IMR-90 (cell line): ENCODE measurements at regions not wholly inside any gene's neighbourhood (a gene's known extent, or its start where the extent isn't known, plus 50 kb on each side); places are given as distances from the start of the nearest gene placed in this dataset.

ENCODE experiments used
- ATAC-seq: fragments of 200-7000 bp; cut with Tn5 transposase; 2 replicates; pipeline ENCODE4 v1.9.1; 2020; ENCODE audit warnings: low read depth, mild to moderate bottlenecking, moderate library complexity
- BruUV-seq: library from RNA; stranded (reverse); fragments of 400-500 nt; replicated peaks from 2 replicates; lab custom pipeline; 2021; lab: Mats Ljungman, UMichigan
- CTCF ChIA-PET: fragments of 300-600 bp; formaldehyde crosslinking; extraction: SDS; loops from one replicate; lab custom pipeline; 2021; ENCODE audit warnings: antibody characterized with exemption; lab: Yijun Ruan, JAX
- POLR2A ChIA-PET: fragments of 300-600 bp; sonication (Branson Sonifier 250); formaldehyde crosslinking; loops from one replicate; lab custom pipeline; 2022; ENCODE audit warnings: antibody characterized with exemption; ENCODE audit not compliant: unreplicated experiment; lab: Charles Lee
- DNase-seq: peaks from one replicate; pipeline ENCODE4 v3.0.0; 2013
- H2AFZ ChIP-seq: replicated peaks from 2 replicates; pipeline ENCODE3; 2013; ENCODE audit warnings: low read length, mild to moderate bottlenecking; ENCODE audit not compliant: poor library complexity
- H2AK5ac ChIP-seq: 2 replicates; pipeline ENCODE4 v1.6.1; 2013; ENCODE audit warnings: low read depth, low read length, inconsistent platforms
- H2AK9ac ChIP-seq: replicated peaks from 2 replicates; pipeline ENCODE3; 2013; ENCODE audit warnings: mild to moderate bottlenecking, low read depth, low read length, moderate library complexity; ENCODE audit not compliant: poor library complexity
- H2BK120ac ChIP-seq: 2 replicates; pipeline ENCODE4 v1.6.1; 2013; ENCODE audit warnings: low read depth, low read length, inconsistent platforms
- H2BK15ac ChIP-seq: 3 replicates; pipeline ENCODE4 v1.6.1; 2013; ENCODE audit warnings: low read depth, low read length, inconsistent platforms
- H2BK20ac ChIP-seq: 2 replicates; pipeline ENCODE4 v1.6.1; 2013; ENCODE audit warnings: low read depth, mild to moderate bottlenecking, inconsistent platforms, low read length, moderate library complexity
- H2BK5ac ChIP-seq: 2 replicates; pipeline ENCODE4 v1.6.1; 2013; ENCODE audit warnings: mild to moderate bottlenecking, low read depth, low read length, inconsistent platforms; ENCODE audit not compliant: poor library complexity, severe bottlenecking
- H3K14ac ChIP-seq: replicated peaks from 2 replicates; pipeline ENCODE4 v1.6.1; 2013; ENCODE audit warnings: low read depth, low read length, inconsistent platforms
- H3K18ac ChIP-seq: 2 replicates; pipeline ENCODE4 v1.6.1; 2013; ENCODE audit warnings: low read depth, low read length, control low read depth
- H3K23ac ChIP-seq: 2 replicates; pipeline ENCODE4 v1.6.1; 2013; ENCODE audit warnings: low read depth, low read length, inconsistent platforms
- H3K27ac ChIP-seq: 2 replicates; pipeline ENCODE4 v1.5.1; 2013; ENCODE audit warnings: mild to moderate bottlenecking, control low read depth, low read length; ENCODE audit not compliant: insufficient read depth
- H3K27me3 ChIP-seq: 2 replicates; pipeline ENCODE4 v1.6.1; 2013; ENCODE audit warnings: low read length; ENCODE audit not compliant: control insufficient read depth, insufficient read depth
- H3K36me3 ChIP-seq: 2 replicates; pipeline ENCODE4 v1.6.1; 2013; ENCODE audit warnings: low read length, mixed read lengths; ENCODE audit not compliant: control insufficient read depth, insufficient read depth
- H3K4ac ChIP-seq: 2 replicates; pipeline ENCODE4 v1.6.1; 2013; ENCODE audit warnings: low read depth, low read length, inconsistent platforms
- H3K4me1 ChIP-seq: 2 replicates; pipeline ENCODE4 v1.6.1; 2013; ENCODE audit warnings: low read length, mixed read lengths; ENCODE audit not compliant: control insufficient read depth, insufficient read depth
- H3K4me2 ChIP-seq: 2 replicates; pipeline ENCODE4 v1.6.1; 2013; ENCODE audit warnings: low read depth, mild to moderate bottlenecking, control low read depth, low read length, moderate library complexity
- H3K4me3 ChIP-seq: 2 replicates; pipeline ENCODE4 v1.5.1; 2013; ENCODE audit warnings: low read depth, mild to moderate bottlenecking, control low read depth, low read length, moderate library complexity; ENCODE audit not compliant: insufficient read depth
- H3K56ac ChIP-seq: 2 replicates; pipeline ENCODE4 v1.6.1; 2013; ENCODE audit warnings: low read length, inconsistent platforms; ENCODE audit not compliant: insufficient read depth; ENCODE audit errors: extremely low read depth
- H3K79me1 ChIP-seq, 2 experiments: 2 replicates each; pipeline ENCODE4 v1.6.1; 2013; ENCODE audit warnings: low read length in 2 of 2, inconsistent platforms in 1 of 2, low read depth in 1 of 2
- H3K9ac ChIP-seq: 2 replicates; pipeline ENCODE4 v1.6.1; 2013; ENCODE audit warnings: low read depth, low read length, control low read depth
- H3K9me1 ChIP-seq: 2 replicates; pipeline ENCODE4 v1.6.1; 2013; ENCODE audit warnings: low read length, inconsistent platforms; ENCODE audit not compliant: insufficient read depth
- H3K9me3 ChIP-seq: 2 replicates; pipeline ENCODE4 v1.6.1; 2013; ENCODE audit warnings: low read length; ENCODE audit not compliant: control insufficient read depth, insufficient read depth
- H4K20me1 ChIP-seq: 2 replicates; pipeline ENCODE4 v1.6.1; 2013; ENCODE audit warnings: low read length, inconsistent platforms; ENCODE audit not compliant: insufficient read depth
- H4K5ac ChIP-seq: 2 replicates; pipeline ENCODE4 v1.6.1; 2013; ENCODE audit warnings: mild to moderate bottlenecking, low read depth, low read length, control low read depth
- H4K8ac ChIP-seq, 2 experiments: 2 replicates each; pipeline ENCODE4 v1.6.1; 2013; ENCODE audit warnings: low read depth in 2 of 2, low read length in 2 of 2, control low read depth in 1 of 2, inconsistent platforms in 1 of 2
- H4K91ac ChIP-seq: 2 replicates; pipeline ENCODE4 v1.6.1; 2013; ENCODE audit warnings: low read depth, low read length, inconsistent platforms; ENCODE audit not compliant: insufficient read depth
- BHLHE40 ChIP-seq: fragments of 150-350 bp; IDR thresholded peaks from 2 replicates; pipeline ENCODE4 v1.6.1; 2016; ENCODE audit warnings: mild to moderate bottlenecking, low read depth, low read length
- CEBPB ChIP-seq: IDR thresholded peaks from 2 replicates; pipeline ENCODE4 v1.6.1; 2012; ENCODE audit warnings: low read depth, low read length, improper control_type of control experiment
- CHD1 ChIP-seq: IDR thresholded peaks from 2 replicates; pipeline ENCODE4 v1.6.1; 2012; ENCODE audit warnings: low read depth, low read length, improper control_type of control experiment
- FOS ChIP-seq: fragments of 150-350 bp; IDR thresholded peaks from 2 replicates; pipeline ENCODE4 v1.6.1; 2016; ENCODE audit warnings: low read depth, low read length
- MAFK ChIP-seq: IDR thresholded peaks from 2 replicates; pipeline ENCODE4 v1.6.1; 2012; ENCODE audit warnings: low read depth, low read length, improper control_type of control experiment
- MAZ ChIP-seq: IDR thresholded peaks from 2 replicates; pipeline ENCODE4 v1.6.1; 2012; ENCODE audit warnings: low read depth, mild to moderate bottlenecking, low read length, improper control_type of control experiment, moderate library complexity, borderline replicate concordance
- MXI1 ChIP-seq: IDR thresholded peaks from 2 replicates; pipeline ENCODE4 v1.6.1; 2012; ENCODE audit warnings: low read depth, mild to moderate bottlenecking, low read length, moderate library complexity, borderline replicate concordance
- NFE2L2 ChIP-seq: fragments of 150-350 bp; IDR thresholded peaks from 2 replicates; pipeline ENCODE4 v1.6.1; 2016; ENCODE audit warnings: low read depth, mild to moderate bottlenecking, low read length
- POLR2A ChIP-seq: IDR thresholded peaks from 2 replicates; pipeline ENCODE4 v1.6.1; 2012; ENCODE audit warnings: mild to moderate bottlenecking, low read depth, low read length
- RAD21 ChIP-seq: IDR thresholded peaks from 2 replicates; pipeline ENCODE4 v1.6.1; 2012; ENCODE audit warnings: low read length, improper control_type of control experiment
- RCOR1 ChIP-seq: IDR thresholded peaks from 2 replicates; pipeline ENCODE4 v1.6.1; 2012; ENCODE audit warnings: mild to moderate bottlenecking, low read length, improper control_type of control experiment; ENCODE audit not compliant: insufficient replicate concordance
- RFX5 ChIP-seq: IDR thresholded peaks from 2 replicates; pipeline ENCODE4 v1.8.0; 2012; ENCODE audit warnings: low read depth, mild to moderate bottlenecking, low read length, moderate library complexity
- SMC3 ChIP-seq: fragments of 150-350 bp; IDR thresholded peaks from 2 replicates; pipeline ENCODE4 v1.6.1; 2016; ENCODE audit warnings: low read depth, mild to moderate bottlenecking, antibody characterized with exemption, low read length, moderate library complexity
- WGBS, 2 experiments: methylation state at CpG; one replicate each; pipeline versions ENCODE4 v1.1.5 to v1.1.7; 2013; ENCODE audit warnings: missing lambda C conversion rate in 2 of 2; ENCODE audit not compliant: insufficient read length in 1 of 2; ENCODE audit errors: extremely low coverage in 2 of 2; 5-methylcytosine and 5-hydroxymethylcytosine counted together
- dilution Hi-C: fragments of 300-500 bp; cut with HindIII; formaldehyde crosslinking; loops from one replicate; pipeline ENCODE4 v1.14.3; 2018; ENCODE audit warnings: low sequenced_read_pairs; ENCODE audit not compliant: unreplicated experiment
- in situ Hi-C: fragments of 300-500 bp; cut with MboI; formaldehyde crosslinking; loops from 3 replicates; pipeline ENCODE4 v1.14.3; 2019; ENCODE audit warnings: low sequenced_read_pairs, inconsistent platforms, mixed read lengths
- intact Hi-C: fragments of 100-400 bp; cut with micrococcal nuclease; formaldehyde crosslinking; loops from 2 replicates; pipeline ENCODE4 v1.10.0; 2022
- TF ChIP-seq, protein P1 (sequence below): fragments of 150-350 bp; IDR thresholded peaks from 2 replicates; pipeline ENCODE4 v1.6.1; 2016; ENCODE audit warnings: low read depth, mild to moderate bottlenecking, low read length, moderate library complexity, borderline replicate concordance
- TF ChIP-seq, protein P2 (sequence below): conservative IDR thresholded peaks from 2 replicates; pipeline ENCODE4 v1.5.1; 2012; ENCODE audit warnings: mild to moderate bottlenecking, low read depth, low read length, improper control_type of control experiment
- TF ChIP-seq, protein P3 (sequence below): fragments of 150-350 bp; IDR thresholded peaks from 2 replicates; pipeline ENCODE4 v1.6.1; 2017; ENCODE audit warnings: mild to moderate bottlenecking, antibody characterized with exemption, low read length, low read depth

DNA sequence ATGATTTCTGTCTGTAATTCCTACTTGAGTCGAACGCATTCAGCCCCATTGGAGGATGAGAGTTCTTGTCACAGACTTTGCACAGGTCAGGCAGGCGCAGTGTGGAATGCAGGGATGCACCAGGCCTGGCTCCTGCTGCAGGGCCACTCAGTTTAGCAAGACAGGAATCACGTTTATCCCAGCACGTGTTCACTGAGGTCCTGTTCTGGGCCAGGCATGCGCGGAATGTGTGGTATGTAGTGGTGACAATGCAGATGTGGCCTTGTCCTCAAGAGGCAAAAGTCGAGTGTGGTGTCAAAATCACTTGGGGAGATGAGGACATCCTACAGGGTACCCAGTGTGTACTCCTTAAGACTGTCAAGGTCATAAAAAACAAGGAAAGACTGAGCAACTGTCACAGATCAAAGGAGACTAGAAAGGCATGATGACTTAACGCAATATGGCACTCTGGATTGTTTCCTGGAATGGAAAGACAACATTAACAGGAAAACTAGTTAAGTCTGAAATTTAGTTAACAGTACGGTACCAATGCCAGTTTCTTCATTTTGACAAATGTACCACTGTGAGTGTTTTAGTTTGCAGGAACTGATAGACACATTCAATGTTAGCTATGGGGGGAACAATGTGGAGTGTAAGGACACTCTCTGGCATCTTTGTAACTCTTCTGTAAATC, 121.5 kb upstream of the ADAMTS18 start:
- no peak overlapping the region for H2AK9ac ChIP-seq
- no peaks in the 10 kb centered on the region for H3K79me1 ChIP-seq
- H3K56ac ChIP-seq: no peak overlapping the region
- H2BK120ac ChIP-seq: no peak overlapping the region
- no peaks in the 10 kb centered on the region for H3K36me3 ChIP-seq
- H4K91ac ChIP-seq: no peak overlapping the region
- no peak overlapping the region for H2BK5ac ChIP-seq
- H3K4me2 ChIP-seq: no peak overlapping the region; the same call in 1 of the 2 replicates
- no peak overlapping the region for H3K23ac ChIP-seq
- no peak overlapping the region for H2AK5ac ChIP-seq
- peak; percentile 53 for ATAC-seq
- ChIA-PET CTCF (no interaction called here), POLR2A (no interaction called here)
- H3K4me1 ChIP-seq: no peaks in the 10 kb centered on the region
- H2BK15ac ChIP-seq: no peak overlapping the region
- 10% methylated on average over 2 of the region's 10 CpGs; no CpG with 5 or more reads in 1 of the 2 experiments for WGBS, 2 experiments
- no peak overlapping the region for H3K14ac ChIP-seq
- no TSS peak for BruUV-seq
- H2BK20ac ChIP-seq: no peak overlapping the region
- H3K9ac ChIP-seq: no peak overlapping the region
- no peak overlapping the region for H3K4ac ChIP-seq
- no peaks in the 10 kb centered on the region for H4K20me1 ChIP-seq
- H3K27me3 ChIP-seq: no peaks in the 10 kb centered on the region
- dilution Hi-C loops: no loop called here
- in situ Hi-C loops: no loop called here
- no peaks in the 10 kb centered on the region for H3K9me3 ChIP-seq
- H3K27ac ChIP-seq: no peak overlapping the region
- DNase-seq: no peak
- no peak overlapping the region for H3K4me3 ChIP-seq
- intact Hi-C loops: no loop called here
- TF ChIP-seq, protein P1, sequence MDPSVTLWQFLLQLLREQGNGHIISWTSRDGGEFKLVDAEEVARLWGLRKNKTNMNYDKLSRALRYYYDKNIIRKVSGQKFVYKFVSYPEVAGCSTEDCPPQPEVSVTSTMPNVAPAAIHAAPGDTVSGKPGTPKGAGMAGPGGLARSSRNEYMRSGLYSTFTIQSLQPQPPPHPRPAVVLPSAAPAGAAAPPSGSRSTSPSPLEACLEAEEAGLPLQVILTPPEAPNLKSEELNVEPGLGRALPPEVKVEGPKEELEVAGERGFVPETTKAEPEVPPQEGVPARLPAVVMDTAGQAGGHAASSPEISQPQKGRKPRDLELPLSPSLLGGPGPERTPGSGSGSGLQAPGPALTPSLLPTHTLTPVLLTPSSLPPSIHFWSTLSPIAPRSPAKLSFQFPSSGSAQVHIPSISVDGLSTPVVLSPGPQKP: no peak
- TF ChIP-seq RFX5: no peak
- no peak for TF ChIP-seq SMC3
- TF ChIP-seq NFE2L2: no peak
- no peak for TF ChIP-seq MAFK
- no peak for TF ChIP-seq CEBPB
- TF ChIP-seq RCOR1: no peak
- TF ChIP-seq RAD21: no peak
- TF ChIP-seq, protein P2, sequence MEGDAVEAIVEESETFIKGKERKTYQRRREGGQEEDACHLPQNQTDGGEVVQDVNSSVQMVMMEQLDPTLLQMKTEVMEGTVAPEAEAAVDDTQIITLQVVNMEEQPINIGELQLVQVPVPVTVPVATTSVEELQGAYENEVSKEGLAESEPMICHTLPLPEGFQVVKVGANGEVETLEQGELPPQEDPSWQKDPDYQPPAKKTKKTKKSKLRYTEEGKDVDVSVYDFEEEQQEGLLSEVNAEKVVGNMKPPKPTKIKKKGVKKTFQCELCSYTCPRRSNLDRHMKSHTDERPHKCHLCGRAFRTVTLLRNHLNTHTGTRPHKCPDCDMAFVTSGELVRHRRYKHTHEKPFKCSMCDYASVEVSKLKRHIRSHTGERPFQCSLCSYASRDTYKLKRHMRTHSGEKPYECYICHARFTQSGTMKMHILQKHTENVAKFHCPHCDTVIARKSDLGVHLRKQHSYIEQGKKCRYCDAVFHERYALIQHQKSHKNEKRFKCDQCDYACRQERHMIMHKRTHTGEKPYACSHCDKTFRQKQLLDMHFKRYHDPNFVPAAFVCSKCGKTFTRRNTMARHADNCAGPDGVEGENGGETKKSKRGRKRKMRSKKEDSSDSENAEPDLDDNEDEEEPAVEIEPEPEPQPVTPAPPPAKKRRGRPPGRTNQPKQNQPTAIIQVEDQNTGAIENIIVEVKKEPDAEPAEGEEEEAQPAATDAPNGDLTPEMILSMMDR: no peak
- no peak for TF ChIP-seq POLR2A
- no peak for TF ChIP-seq MXI1
- TF ChIP-seq MAZ: no peak
- no peak for TF ChIP-seq FOS
- TF ChIP-seq, protein P3, sequence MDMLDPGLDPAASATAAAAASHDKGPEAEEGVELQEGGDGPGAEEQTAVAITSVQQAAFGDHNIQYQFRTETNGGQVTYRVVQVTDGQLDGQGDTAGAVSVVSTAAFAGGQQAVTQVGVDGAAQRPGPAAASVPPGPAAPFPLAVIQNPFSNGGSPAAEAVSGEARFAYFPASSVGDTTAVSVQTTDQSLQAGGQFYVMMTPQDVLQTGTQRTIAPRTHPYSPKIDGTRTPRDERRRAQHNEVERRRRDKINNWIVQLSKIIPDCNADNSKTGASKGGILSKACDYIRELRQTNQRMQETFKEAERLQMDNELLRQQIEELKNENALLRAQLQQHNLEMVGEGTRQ: no peak
- TF ChIP-seq BHLHE40: no peak
- no peak for TF ChIP-seq CHD1
- H2AFZ ChIP-seq: no peak overlapping the region
- H4K5ac ChIP-seq: no peak overlapping the region
- H3K18ac ChIP-seq: no peak overlapping the region
- no peak overlapping the region for H4K8ac ChIP-seq
- no peaks in the 10 kb centered on the region for H3K9me1 ChIP-seq
